Vagina (tissue), 2 donors: ENCODE measurements at regions not wholly inside any gene's neighbourhood (a gene's known extent, or its start where the extent isn't known, plus 50 kb on each side); places are given as distances from the start of the nearest gene placed in this dataset.

Experiments used
- POLR2A ChIP-seq, 2 donors: fragments of 450-650 bp; IDR thresholded peaks; one replicate each; pipeline ENCODE4 v1.6.1; 2017; ENCODE audit warnings: antibody characterized with exemption in 2 of 2, mild to moderate bottlenecking in 2 of 2, moderate library complexity in 2 of 2
- TF ChIP-seq, protein P1 (sequence below), 3 experiments: fragments of 450-650 bp in 2 of 3; fragments of 200-600 bp in 1 of 3; sonication (generic) in 1 of 3; IDR thresholded peaks; one replicate each; pipeline ENCODE4 v1.5.1; 2017 to 2019; ENCODE audit warnings: antibody characterized with exemption in 3 of 3, mild to moderate bottlenecking in 2 of 3, moderate library complexity in 2 of 3

DNA sequence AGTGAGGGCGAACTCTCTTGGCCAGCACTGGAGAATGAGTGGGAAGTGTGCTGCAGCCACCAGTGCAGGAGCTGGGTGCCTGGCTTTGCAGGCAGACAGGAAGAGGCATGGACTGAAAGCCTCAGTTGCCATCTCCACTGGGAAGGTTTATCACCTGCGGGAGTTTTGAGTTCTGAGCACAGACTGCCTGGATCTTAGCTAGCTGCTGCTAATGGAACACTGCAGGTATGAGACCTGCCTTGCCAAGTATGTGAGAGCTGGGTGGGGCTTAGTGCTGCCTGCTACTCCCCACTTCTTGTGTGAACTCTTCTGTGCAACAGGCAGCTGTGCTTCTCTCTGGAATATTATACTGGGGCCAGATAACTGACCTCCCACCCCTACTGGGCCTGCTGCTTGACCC is 424.1 kb downstream of the TLR4 start:
- TF ChIP-seq POLR2A (IDR thresholded peaks at IDR 0.05): no peak
- TF ChIP-seq, protein P1, sequence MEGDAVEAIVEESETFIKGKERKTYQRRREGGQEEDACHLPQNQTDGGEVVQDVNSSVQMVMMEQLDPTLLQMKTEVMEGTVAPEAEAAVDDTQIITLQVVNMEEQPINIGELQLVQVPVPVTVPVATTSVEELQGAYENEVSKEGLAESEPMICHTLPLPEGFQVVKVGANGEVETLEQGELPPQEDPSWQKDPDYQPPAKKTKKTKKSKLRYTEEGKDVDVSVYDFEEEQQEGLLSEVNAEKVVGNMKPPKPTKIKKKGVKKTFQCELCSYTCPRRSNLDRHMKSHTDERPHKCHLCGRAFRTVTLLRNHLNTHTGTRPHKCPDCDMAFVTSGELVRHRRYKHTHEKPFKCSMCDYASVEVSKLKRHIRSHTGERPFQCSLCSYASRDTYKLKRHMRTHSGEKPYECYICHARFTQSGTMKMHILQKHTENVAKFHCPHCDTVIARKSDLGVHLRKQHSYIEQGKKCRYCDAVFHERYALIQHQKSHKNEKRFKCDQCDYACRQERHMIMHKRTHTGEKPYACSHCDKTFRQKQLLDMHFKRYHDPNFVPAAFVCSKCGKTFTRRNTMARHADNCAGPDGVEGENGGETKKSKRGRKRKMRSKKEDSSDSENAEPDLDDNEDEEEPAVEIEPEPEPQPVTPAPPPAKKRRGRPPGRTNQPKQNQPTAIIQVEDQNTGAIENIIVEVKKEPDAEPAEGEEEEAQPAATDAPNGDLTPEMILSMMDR (IDR thresholded peaks at IDR 0.05): no peak
